GM12865 (cell line): ENCODE measurements at regions not wholly inside any gene's neighbourhood (a gene's known extent, or its start where the extent isn't known, plus 50 kb on each side); places are given as distances from the start of the nearest gene placed in this dataset.

ENCODE experiments used
- DNase-seq: peaks from one replicate; pipeline ENCODE4 v3.0.0; 2010; ENCODE audit warnings: low read depth
- H3K4me3 ChIP-seq: 2 replicates; pipeline ENCODE4 v1.5.1; 2011; ENCODE audit warnings: mild to moderate bottlenecking, low read depth, low read length, control low read depth
- TF ChIP-seq, protein P1 (sequence below): IDR thresholded peaks from 2 replicates; pipeline ENCODE4 v1.5.1; 2011; ENCODE audit warnings: low read length, control low read depth, low read depth, inconsistent platforms; ENCODE audit not compliant: insufficient read depth; ENCODE audit errors: missing control alignments

DNA sequence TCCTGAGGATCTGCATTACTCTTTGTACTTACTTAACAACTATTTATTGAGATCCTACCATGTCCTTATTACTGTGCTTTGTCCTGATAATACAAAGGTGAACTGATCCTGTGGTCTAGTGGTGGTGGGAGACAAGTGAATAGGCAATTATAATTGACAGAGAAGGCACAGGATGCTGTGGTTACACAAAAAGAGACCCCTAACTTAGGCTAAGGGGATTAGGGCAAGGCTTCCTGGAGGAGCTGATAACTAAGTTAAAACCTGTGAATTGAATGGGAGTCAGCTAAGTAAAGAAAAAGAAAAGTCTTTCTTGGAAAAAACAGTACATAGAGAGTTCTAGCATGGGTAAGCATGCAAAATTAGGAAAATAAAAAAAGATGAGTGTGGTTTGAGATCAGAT lies 164.4 kb downstream of the LARP7 start:
- DNase-seq: no peak
- no peak overlapping the region for H3K4me3 ChIP-seq
- TF ChIP-seq, protein P1, sequence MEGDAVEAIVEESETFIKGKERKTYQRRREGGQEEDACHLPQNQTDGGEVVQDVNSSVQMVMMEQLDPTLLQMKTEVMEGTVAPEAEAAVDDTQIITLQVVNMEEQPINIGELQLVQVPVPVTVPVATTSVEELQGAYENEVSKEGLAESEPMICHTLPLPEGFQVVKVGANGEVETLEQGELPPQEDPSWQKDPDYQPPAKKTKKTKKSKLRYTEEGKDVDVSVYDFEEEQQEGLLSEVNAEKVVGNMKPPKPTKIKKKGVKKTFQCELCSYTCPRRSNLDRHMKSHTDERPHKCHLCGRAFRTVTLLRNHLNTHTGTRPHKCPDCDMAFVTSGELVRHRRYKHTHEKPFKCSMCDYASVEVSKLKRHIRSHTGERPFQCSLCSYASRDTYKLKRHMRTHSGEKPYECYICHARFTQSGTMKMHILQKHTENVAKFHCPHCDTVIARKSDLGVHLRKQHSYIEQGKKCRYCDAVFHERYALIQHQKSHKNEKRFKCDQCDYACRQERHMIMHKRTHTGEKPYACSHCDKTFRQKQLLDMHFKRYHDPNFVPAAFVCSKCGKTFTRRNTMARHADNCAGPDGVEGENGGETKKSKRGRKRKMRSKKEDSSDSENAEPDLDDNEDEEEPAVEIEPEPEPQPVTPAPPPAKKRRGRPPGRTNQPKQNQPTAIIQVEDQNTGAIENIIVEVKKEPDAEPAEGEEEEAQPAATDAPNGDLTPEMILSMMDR: no peak

DNA sequence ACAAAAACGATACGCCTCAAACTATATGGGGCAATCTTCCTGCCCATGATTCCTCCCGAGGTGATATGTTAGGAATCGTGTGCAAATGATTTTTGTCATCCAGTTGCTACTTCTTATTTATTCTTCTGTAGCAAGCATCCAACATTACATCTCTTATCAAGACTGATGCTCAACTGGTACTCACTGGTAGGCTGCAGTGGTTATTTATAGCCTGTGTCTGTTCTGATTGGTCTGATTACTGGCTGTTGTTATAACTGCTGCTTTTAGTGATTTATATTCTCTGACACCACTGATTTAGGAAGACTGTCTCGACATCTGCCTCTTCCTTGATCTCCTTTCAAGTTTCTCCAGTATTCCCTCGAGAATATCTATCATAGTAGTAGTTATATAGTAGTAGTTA lies 165.8 kb downstream of the LARP7 start:
- no peak overlapping the region for H3K4me3 ChIP-seq
- TF ChIP-seq, protein P1: no peak
- no peak for DNase-seq

DNA sequence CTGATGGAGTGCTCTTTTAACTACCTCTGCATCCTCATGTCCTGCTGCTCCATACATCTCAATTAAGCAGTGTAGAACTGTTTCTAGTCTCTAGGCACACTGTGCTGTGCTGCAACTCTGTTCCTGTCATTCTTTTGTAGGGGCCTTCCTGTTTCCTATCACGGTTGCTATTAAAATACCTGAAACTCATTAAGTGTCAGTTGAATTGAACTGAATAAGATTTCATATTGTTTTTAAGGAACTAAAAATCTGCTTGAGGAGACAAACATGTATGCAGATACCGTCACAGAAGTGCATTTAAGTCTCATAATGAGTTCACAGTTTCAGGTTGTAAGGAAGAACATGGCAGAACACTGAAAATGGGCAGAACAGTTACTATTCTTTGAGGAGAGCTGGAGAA lies 170.1 kb downstream of the LARP7 start:
- no peak overlapping the region for H3K4me3 ChIP-seq
- TF ChIP-seq, protein P1: no peak
- DNase-seq: peak; percentile 43

DNA sequence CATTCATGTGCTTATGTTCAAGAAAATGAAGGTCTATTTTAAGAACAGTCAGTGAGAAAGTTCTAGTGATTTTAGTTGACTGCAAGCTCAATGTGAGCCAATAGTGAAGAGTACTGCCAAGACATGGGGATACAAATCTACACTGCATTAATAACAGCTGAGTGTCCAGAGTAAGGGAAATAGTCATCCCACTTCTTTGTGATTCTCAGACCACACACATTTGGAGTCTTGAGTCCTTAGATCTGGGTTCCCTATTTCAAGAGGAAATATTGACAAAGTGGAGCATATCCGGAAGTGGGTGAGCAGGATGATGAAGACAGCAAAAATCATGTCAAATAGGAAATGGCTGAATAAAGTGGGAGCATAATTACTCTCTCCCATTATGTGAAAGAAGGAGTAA lies 171.1 kb downstream of the LARP7 start:
- DNase-seq: no peak

DNA sequence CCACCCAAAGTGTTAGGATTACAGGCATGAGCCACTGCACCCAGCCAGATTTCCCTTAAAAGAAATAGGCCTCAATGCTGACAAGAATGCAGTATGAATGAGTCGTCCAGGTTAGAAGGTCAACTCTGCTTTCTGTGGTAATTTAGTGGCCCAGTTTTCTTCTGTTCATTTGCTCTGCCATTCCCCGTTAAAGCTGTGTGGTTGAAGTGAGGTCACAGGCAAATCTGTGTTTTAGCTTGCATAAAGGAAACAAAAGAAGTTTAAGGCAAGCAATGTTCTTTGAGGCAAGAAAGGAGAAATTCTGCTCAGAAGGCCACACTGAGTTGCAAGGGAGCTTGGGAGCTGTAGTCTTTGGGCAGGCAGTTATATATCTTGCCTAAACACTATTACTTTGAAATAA lies 176.8 kb downstream of the LARP7 start:
- DNase-seq: peak; percentile 61
- H3K4me3 ChIP-seq: no peak overlapping the region
- TF ChIP-seq, protein P1: no peak

More for the DNA sequence above, 171.1 kb downstream of the LARP7 start:
- no peak overlapping the region for H3K4me3 ChIP-seq
- TF ChIP-seq, protein P1: no peak

DNA sequence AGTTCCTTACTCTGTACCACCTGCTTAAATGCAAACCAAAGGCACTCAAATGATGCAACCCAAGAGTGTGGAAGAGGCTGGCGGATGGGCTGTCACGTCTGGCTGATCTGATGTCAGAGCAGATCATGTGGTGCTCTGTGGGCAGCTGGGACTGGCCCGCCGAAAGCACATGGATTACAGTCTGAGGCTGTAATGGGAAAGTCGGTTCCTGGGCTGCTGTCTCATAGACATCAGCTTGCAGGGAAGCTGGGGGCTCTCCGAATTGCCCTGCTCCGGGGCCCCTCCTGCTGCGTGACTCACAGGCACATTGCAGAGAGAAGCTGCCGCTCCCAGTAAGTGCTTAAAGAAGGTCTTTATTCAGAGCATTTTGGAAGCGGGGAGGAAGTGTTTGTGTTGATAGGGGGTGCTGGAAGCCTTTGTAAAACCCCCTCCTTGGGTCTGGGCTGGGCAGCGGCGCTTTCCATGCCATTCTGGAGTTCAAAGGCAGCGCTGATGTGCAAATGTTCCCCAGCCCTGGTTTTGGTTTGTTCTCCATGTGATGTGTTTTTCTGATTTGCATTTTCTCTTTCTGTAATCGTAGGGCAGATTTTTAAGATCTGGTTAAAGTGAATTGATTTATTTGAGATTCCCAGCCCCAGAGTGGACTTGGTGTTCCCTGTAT lies 181.1 kb downstream of the LARP7 start:
- TF ChIP-seq, protein P1: no peak
- peak overlapping the region; percentile 81 for H3K4me3 ChIP-seq
- DNase-seq: peak; percentile 86

DNA sequence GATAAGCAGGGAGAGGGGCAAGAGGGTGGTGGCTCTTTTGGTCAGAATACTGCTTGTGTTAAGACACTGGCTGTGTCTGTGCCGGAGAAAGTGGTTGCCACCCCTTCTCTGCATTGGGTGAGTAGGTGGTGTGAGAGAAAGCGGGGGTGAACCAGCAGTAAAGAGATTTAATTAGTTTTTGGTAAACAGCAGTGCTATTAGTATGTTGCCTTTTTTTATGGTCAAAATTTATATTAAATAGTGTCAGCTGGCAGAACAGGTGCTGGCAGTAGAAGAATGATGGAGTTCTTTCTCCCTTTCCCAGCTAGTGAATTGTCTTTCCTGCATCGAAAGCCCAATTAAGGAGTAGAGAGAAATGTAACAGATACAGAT lies 181.6 kb downstream of the LARP7 start:
- TF ChIP-seq, protein P1: no peak
- DNase-seq: peak; percentile 29
- peak overlapping the region; percentile 81 for H3K4me3 ChIP-seq
